GM23338 (cell line): ENCODE measurements at regions not wholly inside any gene's neighbourhood (a gene's known extent, or its start where the extent isn't known, plus 50 kb on each side); places are given as distances from the start of the nearest gene placed in this dataset.

ENCODE experiments used
- ATAC-seq: fragments of 200-7000 bp; cut with Tn5 transposase; 3 replicates; pipeline ENCODE4 v1.9.1; 2020
- DNase-seq: peaks from one replicate; pipeline ENCODE4 v3.0.0-alpha.2; 2015; ENCODE audit warnings: low spot score
- H2AFZ ChIP-seq: fragments of 200-600 bp; sonication (generic); 2 replicates; pipeline ENCODE4 v1.8.0; 2016; ENCODE audit warnings: antibody characterized with exemption, mild to moderate bottlenecking, moderate library complexity
- H3F3A ChIP-seq: fragments of 200-600 bp; sonication (generic); replicated peaks from 2 replicates; pipeline ENCODE4 v1.8.0; 2017; ENCODE audit warnings: antibody characterized with exemption, mixed run types, low read depth
- H3K27ac ChIP-seq: fragments of 200-600 bp; sonication (generic); 2 replicates; pipeline ENCODE4 v1.6.1; 2016; ENCODE audit warnings: low read depth
- H3K27me3 ChIP-seq: fragments of 200-600 bp; sonication (generic); 2 replicates; pipeline ENCODE4 v1.8.0; 2016; ENCODE audit warnings: mild to moderate bottlenecking, mixed run types, moderate library complexity; ENCODE audit not compliant: insufficient read depth
- H3K36me3 ChIP-seq: fragments of 200-600 bp; sonication (generic); 2 replicates; pipeline ENCODE4 v1.8.0; 2016; ENCODE audit warnings: mild to moderate bottlenecking; ENCODE audit not compliant: insufficient read depth
- H3K4me1 ChIP-seq: fragments of 200-600 bp; sonication (generic); 2 replicates; pipeline ENCODE4 v1.8.0; 2016; ENCODE audit warnings: mild to moderate bottlenecking, moderate library complexity; ENCODE audit not compliant: insufficient read depth
- H3K4me2 ChIP-seq: fragments of 200-600 bp; sonication (generic); 2 replicates; pipeline ENCODE4 v1.7.1; 2017; ENCODE audit warnings: mixed run types
- H3K4me3 ChIP-seq: fragments of 200-600 bp; sonication (generic); 2 replicates; pipeline ENCODE4 v1.6.1; 2016; ENCODE audit warnings: mixed run types
- H3K79me2 ChIP-seq: fragments of 200-600 bp; sonication (generic); replicated peaks from 2 replicates; pipeline ENCODE4 v1.8.0; 2017; ENCODE audit warnings: mild to moderate bottlenecking; ENCODE audit not compliant: insufficient read depth
- H3K9me2 ChIP-seq: fragments of 200-600 bp; sonication (generic); 2 replicates; pipeline ENCODE4 v1.8.0; 2017; ENCODE audit not compliant: insufficient read depth
- H4K20me1 ChIP-seq: fragments of 200-600 bp; sonication (generic); replicated peaks from 2 replicates; pipeline ENCODE4 v1.8.0; 2017; ENCODE audit warnings: mild to moderate bottlenecking; ENCODE audit not compliant: insufficient read depth
- H3K27ac Mint-ChIP-seq: 2 replicates; pipeline ENCODE4 v1.8.0; 2020; ENCODE audit warnings: inconsistent platforms, mild to moderate bottlenecking, moderate library complexity, mixed read lengths
- H3K27me3 Mint-ChIP-seq: 3 replicates; pipeline ENCODE4 v1.8.0; 2022; ENCODE audit warnings: low read depth, mild to moderate bottlenecking, moderate library complexity, mixed read lengths, inconsistent platforms; ENCODE audit not compliant: insufficient read depth, poor library complexity
- H3K36me3 Mint-ChIP-seq: 3 replicates; pipeline ENCODE4 v1.8.0; 2021; ENCODE audit warnings: low read depth, mild to moderate bottlenecking, inconsistent platforms, moderate library complexity, mixed read lengths
- H3K4me1 Mint-ChIP-seq: 3 replicates; pipeline ENCODE4 v1.8.0; 2020; ENCODE audit warnings: mild to moderate bottlenecking, inconsistent platforms, mixed read lengths
- H3K4me3 Mint-ChIP-seq: 3 replicates; pipeline ENCODE4 v1.8.0; 2021; ENCODE audit warnings: moderate library complexity, mild to moderate bottlenecking, inconsistent platforms, mixed read lengths
- H3K9me3 Mint-ChIP-seq: 3 replicates; pipeline ENCODE4 v1.8.0; 2020; ENCODE audit warnings: moderate library complexity, mild to moderate bottlenecking, inconsistent platforms, mixed read lengths
- CREB1 ChIP-seq: fragments of 250-450 bp; sonication (Bioruptor Pico); IDR thresholded peaks from 2 replicates; pipeline ENCODE4 v1.5.0; 2020; ENCODE audit warnings: low read depth, mild to moderate bottlenecking, moderate library complexity
- CTCF ChIP-seq, 2 experiments: fragments of 200-600 bp in 1 of 2; sonication (generic) in 1 of 2; conservative IDR thresholded peaks; 2 replicates each; pipeline versions ENCODE4 v1.5.1 to v1.6.1; 2016 to 2017; ENCODE audit warnings: antibody characterized with exemption in 2 of 2, low read depth in 2 of 2, mild to moderate bottlenecking in 2 of 2, moderate library complexity in 1 of 2
- ETS1 ChIP-seq: IDR thresholded peaks from 2 replicates; pipeline ENCODE4 v1.6.1; 2016; ENCODE audit warnings: antibody characterized with exemption
- EZH2 ChIP-seq: fragments of 200-600 bp; sonication (generic); IDR thresholded peaks from one replicate; pipeline ENCODE4 v1.8.0; 2017; ENCODE audit warnings: antibody characterized with exemption, mild to moderate bottlenecking, low read depth; ENCODE audit not compliant: unreplicated experiment
- REST ChIP-seq: IDR thresholded peaks from one replicate; pipeline ENCODE4 v1.6.1; 2018; ENCODE audit warnings: antibody characterized with exemption; ENCODE audit not compliant: unreplicated experiment
- STAT1 ChIP-seq: IDR thresholded peaks from one replicate; pipeline ENCODE4 v1.6.1; 2016; ENCODE audit warnings: antibody characterized with exemption; ENCODE audit not compliant: unreplicated experiment
- ZNF114 ChIP-seq: fragments of 250-450 bp; sonication (Bioruptor Pico); IDR thresholded peaks from 2 replicates; pipeline ENCODE4 v1.5.0; 2020; ENCODE audit warnings: mild to moderate bottlenecking, moderate library complexity
- ZNF331 ChIP-seq: fragments of 250-450 bp; sonication (Bioruptor Pico); IDR thresholded peaks from 2 replicates; pipeline ENCODE4 v1.5.0; 2020; ENCODE audit warnings: low read depth, mild to moderate bottlenecking, moderate library complexity

GRCh38 chr3:174769171-174769570 lies 90.0 kb upstream of the NAALADL2 start (continued):
- TF ChIP-seq STAT1 (no peak), REST (no peak), ZNF331 (CRISPR knock-in tag) (no peak), CTCF (conservative IDR thresholded peaks at IDR 0.05; ENCODE audit: low read depth in 2 of 2) (no peak), EZH2 (no peak), ETS1 (no peak)

- no peak overlapping the region for H3K27ac ChIP-seq
- TF ChIP-seq STAT1 = no peak
- TF ChIP-seq ZNF114 = no peak
- no peak for TF ChIP-seq REST
- TF ChIP-seq CREB1 (CRISPR knock-in tag) = no peak
Measured at GRCh38 chr3:174775603-174776002, 83.5 kb upstream of the NAALADL2 start.

More at GRCh38 chr3:174775603-174776002, 83.5 kb upstream of the NAALADL2 start:
- no peaks in the 10 kb centered on the region for H3K36me3 Mint-ChIP-seq
- H3K4me2 ChIP-seq = no peak overlapping the region
- peaks cover 3% of the 10 kb centered on the region; the same call in 1 of the 3 replicates for H3K9me3 Mint-ChIP-seq
- no peaks in the 10 kb centered on the region for H3K4me1 ChIP-seq
- H2AFZ ChIP-seq = no peak overlapping the region
- ATAC-seq = no peak
- no peak overlapping the region for H3K4me3 ChIP-seq
- H3K79me2 ChIP-seq = no peaks in the 10 kb centered on the region
- H3K4me1 Mint-ChIP-seq = peaks cover 6% of the 10 kb centered on the region; the same call in 2 of the 3 replicates
- H3K4me3 Mint-ChIP-seq = no peak overlapping the region
- H4K20me1 ChIP-seq = no peaks in the 10 kb centered on the region
- no peak overlapping the region for H3K27ac Mint-ChIP-seq
- H3K9me2 ChIP-seq = 0 out of 2 replicates have a peak, but pooled peaks cover 4% of the 10 kb centered on the region
- no peaks in the 10 kb centered on the region for H3F3A ChIP-seq
- no peaks in the 10 kb centered on the region for H3K36me3 ChIP-seq
- no peaks in the 10 kb centered on the region for H3K27me3 ChIP-seq
- no peaks in the 10 kb centered on the region for H3K27me3 Mint-ChIP-seq
- DNase-seq = no peak
